Amniotic epithelial cell (primary cell): ENCODE measurements at regions not wholly inside any gene's neighbourhood (a gene's known extent, or its start where the extent isn't known, plus 50 kb on each side); places are given as distances from the start of the nearest gene placed in this dataset.
"Not testable (repeated sequence)": the region's sequence is repeated elsewhere in the genome, so short reads cannot be mapped to it uniquely, and the experiment has no call there.

ENCODE experiments used
- DNase-seq: peaks from one replicate; pipeline ENCODE4 v3.0.0-alpha.2; 2010; ENCODE audit warnings: low read depth

- no peak for DNase-seq
These were observed 442.7 kb downstream of the MIAT start for GRCh38 chr22:27099946-27100722.

GRCh38 chr22:27100789-27101188, 443.4 kb downstream of the MIAT start:
- DNase-seq, result peak; percentile 59

- no peak for DNase-seq
These were observed 443.9 kb downstream of the MIAT start for GRCh38 chr22:27101288-27101687.

- DNase-seq, result no peak
These were observed 447.1 kb downstream of the MIAT start for GRCh38 chr22:27104449-27104848.

GRCh38 chr22:27105142-27106025, 448.0 kb downstream of the MIAT start:
- DNase-seq, result peak; percentile 96

GRCh38 chr22:27106985-27107384, 449.6 kb downstream of the MIAT start:
- no peak for DNase-seq

- no peak for DNase-seq
These were observed 450.0 kb downstream of the MIAT start for GRCh38 chr22:27107386-27107785.

GRCh38 chr22:27107824-27108223, 450.4 kb downstream of the MIAT start:
- DNase-seq, result peak; percentile 99

- peak; percentile 93 for DNase-seq
These were observed 451.2 kb downstream of the MIAT start for GRCh38 chr22:27108425-27109114.

- DNase-seq, result not testable (repeated sequence)
These were observed 452.0 kb downstream of the MIAT start for GRCh38 chr22:27109406-27109805.

- peak; percentile 88 for DNase-seq
These were observed 453.5 kb downstream of the MIAT start for GRCh38 chr22:27110665-27111451.

- no peak for DNase-seq
These were observed 454.6 kb downstream of the MIAT start for GRCh38 chr22:27111796-27112672.

- peak; percentile 91 for DNase-seq
These were observed 455.8 kb downstream of the MIAT start for GRCh38 chr22:27113211-27113635.

GRCh38 chr22:27113641-27114040, 456.3 kb downstream of the MIAT start:
- peak; percentile 36 for DNase-seq

GRCh38 chr22:27114186-27114585, 456.8 kb downstream of the MIAT start:
- no peak for DNase-seq

- no peak for DNase-seq
These were observed 458.0 kb downstream of the MIAT start for GRCh38 chr22:27115410-27115809.

- DNase-seq, result peak; percentile 51
These were observed 458.4 kb downstream of the MIAT start for GRCh38 chr22:27115816-27116256.

GRCh38 chr22:27116312-27117086, 459.1 kb downstream of the MIAT start:
- DNase-seq, result no peak

- no peak for DNase-seq
These were observed 462.6 kb downstream of the MIAT start for GRCh38 chr22:27120036-27120435.

- DNase-seq, result no peak
These were observed 465.2 kb downstream of the MIAT start for GRCh38 chr22:27122574-27122973.
